ENCODE measurements at regions not wholly inside any gene's neighbourhood (a gene's known extent, or its start where the extent isn't known, plus 50 kb on each side); places are given as distances from the start of the nearest gene placed in this dataset.

DNA sequence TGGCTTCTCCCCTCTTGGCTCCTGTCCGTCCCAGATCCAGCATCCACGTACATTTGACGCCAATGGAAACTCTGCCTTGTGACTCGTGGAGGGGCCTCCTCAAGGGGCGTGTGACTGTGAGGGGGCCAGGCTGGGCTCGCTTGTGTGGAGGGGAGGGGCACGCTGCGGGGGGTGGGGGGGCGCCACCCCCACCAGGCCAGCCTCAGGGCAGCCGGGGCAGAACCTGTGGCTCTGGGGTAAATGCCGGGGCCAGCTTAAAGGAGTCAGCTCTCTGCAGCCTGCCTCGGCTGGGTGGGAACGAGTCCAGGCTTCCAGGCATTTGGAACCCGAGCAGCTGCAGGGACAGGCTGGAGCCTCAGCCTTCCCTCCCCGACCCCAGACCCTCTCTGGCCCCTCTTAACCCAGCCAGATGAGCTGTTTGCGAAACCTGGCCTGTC is 94.1 kb downstream of the SIK1 start:
- TF ChIP-seq EZH2 (IDR thresholded peaks at IDR 0.05) (no peak), POLR2AphosphoS5 (IDR thresholded peaks at IDR 0.05; ENCODE audit: borderline replicate concordance, low read depth, low read length) (no peak), FOXP2 (optimal IDR thresholded peaks at IDR 0.05; ENCODE audit: control extremely low read depth, extremely low read length, insufficient read depth) (no peak)

All from SK-N-MC (cell line).